ENCODE measurements at regions not wholly inside any gene's neighbourhood (a gene's known extent, or its start where the extent isn't known, plus 50 kb on each side); places are given as distances from the start of the nearest gene placed in this dataset.

DNA sequence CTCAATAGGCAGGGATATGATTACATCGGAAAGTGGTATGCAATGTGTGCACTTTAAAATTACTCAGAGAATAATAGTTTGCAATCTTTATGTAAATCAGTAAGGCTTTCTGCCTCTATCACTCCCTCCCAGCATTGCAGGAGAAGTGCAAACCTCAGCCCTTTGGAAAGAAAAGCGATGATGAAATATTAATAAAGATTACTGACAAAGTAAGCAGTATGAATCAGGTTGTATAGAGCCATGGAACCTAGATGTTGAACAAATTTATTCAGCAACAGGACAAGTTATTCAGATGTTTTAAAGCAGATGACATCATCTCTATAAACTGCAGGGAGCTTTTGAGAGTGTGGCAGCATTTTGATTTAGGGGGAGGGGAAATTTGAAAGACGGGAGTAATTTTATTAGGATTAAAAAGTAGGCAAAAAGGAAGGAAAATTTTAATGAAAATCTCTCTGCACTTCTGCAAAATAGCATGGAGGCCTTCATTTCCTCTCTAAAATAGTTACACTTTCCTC, 631.7 kb upstream of the GRIA3 start:
- Mint-ChIP-seq H3K4me1 (no peaks in the 10 kb centered on the region), H3K36me3 (ENCODE audit: low read depth) (no peaks in the 10 kb centered on the region), H3K4me3 (no peak overlapping the region), H3K9me3 (peaks cover 6% of the 10 kb centered on the region), H3K27ac (ENCODE audit: unreplicated experiment) (no peak overlapping the region), H3K27me3 (ENCODE audit: low read depth) (no peaks in the 10 kb centered on the region)
- no peak for DNase-seq (ENCODE audit: low read depth, low spot score)
- TF ChIP-seq, protein P1, sequence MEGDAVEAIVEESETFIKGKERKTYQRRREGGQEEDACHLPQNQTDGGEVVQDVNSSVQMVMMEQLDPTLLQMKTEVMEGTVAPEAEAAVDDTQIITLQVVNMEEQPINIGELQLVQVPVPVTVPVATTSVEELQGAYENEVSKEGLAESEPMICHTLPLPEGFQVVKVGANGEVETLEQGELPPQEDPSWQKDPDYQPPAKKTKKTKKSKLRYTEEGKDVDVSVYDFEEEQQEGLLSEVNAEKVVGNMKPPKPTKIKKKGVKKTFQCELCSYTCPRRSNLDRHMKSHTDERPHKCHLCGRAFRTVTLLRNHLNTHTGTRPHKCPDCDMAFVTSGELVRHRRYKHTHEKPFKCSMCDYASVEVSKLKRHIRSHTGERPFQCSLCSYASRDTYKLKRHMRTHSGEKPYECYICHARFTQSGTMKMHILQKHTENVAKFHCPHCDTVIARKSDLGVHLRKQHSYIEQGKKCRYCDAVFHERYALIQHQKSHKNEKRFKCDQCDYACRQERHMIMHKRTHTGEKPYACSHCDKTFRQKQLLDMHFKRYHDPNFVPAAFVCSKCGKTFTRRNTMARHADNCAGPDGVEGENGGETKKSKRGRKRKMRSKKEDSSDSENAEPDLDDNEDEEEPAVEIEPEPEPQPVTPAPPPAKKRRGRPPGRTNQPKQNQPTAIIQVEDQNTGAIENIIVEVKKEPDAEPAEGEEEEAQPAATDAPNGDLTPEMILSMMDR (conservative IDR thresholded peaks at IDR 0.05), result no peak

DNA sequence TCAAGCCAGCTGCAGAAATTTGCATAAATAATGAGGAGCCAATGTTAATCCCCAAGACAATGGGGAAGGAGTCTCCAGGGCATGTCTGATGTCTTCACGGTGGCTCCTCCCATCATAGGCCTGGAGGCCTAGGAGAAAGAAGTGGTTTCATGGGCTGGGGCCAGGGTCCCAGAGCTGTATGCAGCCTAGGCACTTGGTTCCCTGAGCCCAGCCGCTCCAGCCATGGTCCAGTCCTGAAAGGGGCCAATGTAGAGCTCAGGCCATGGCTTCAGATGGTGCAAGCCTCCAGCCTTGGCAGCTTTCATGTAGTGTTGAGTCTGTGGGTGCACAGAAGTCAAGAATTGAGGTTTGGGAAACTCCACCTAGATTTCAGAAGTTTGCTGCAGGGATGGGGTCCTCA, 628.2 kb upstream of the GRIA3 start:
- TF ChIP-seq, protein P1 (conservative IDR thresholded peaks at IDR 0.05), result no peak
- Mint-ChIP-seq H3K36me3 (ENCODE audit: low read depth) (no peaks in the 10 kb centered on the region), H3K27ac (ENCODE audit: unreplicated experiment) (no peak overlapping the region), H3K9me3 (peaks cover 14% of the 10 kb centered on the region), H3K4me3 (no peak overlapping the region), H3K4me1 (no peaks in the 10 kb centered on the region), H3K27me3 (ENCODE audit: low read depth) (no peaks in the 10 kb centered on the region)
- no peak for DNase-seq (ENCODE audit: low read depth, low spot score)

DNA sequence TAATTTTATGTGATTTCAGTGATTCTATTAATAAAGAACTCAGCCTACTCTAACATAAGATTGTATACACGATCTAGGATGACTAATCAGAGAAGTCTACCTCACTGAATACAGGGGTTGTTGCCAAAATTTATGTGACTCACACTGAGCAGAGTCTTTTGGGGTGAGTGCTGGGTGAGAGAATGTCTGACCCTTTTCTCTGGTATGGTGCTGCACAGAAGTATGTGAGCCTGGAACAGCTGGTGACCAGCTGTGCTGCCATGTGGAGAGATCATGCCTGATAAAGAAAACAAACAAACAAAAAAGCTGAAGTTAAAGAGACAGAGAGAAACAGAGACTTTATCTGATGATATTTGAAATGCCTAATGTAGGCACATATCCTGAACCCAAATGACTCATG, 618.1 kb upstream of the GRIA3 start:
- Mint-ChIP-seq H3K4me3 (no peak overlapping the region), H3K9me3 (peaks cover 25% of the 10 kb centered on the region), H3K36me3 (ENCODE audit: low read depth) (no peaks in the 10 kb centered on the region), H3K4me1 (no peaks in the 10 kb centered on the region), H3K27me3 (ENCODE audit: low read depth) (no peaks in the 10 kb centered on the region), H3K27ac (ENCODE audit: unreplicated experiment) (no peak overlapping the region)
- TF ChIP-seq, protein P1 (conservative IDR thresholded peaks at IDR 0.05), result no peak
- no peak for DNase-seq (ENCODE audit: low read depth, low spot score)

DNA sequence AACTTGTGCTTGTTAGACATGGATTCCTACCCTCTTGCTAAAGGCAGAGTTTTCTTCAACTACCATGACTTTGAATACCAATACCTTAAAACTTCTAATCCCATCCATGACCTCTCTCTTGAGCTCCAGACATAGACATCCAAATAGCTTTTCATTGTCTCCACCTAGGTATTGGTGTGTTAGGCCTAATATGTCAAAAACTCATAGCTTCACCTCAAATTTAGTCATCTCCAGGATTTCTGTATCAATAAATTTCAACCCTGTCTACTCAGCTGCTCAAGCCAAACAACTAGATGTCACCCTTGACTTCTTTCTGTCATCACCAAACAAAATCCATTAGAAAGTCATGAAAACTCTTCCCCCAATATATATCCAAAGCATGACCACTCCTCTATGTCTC, 617.7 kb upstream of the GRIA3 start:
- Mint-ChIP-seq H3K27me3 (ENCODE audit: low read depth) (no peaks in the 10 kb centered on the region), H3K4me3 (no peak overlapping the region), H3K9me3 (peaks cover 24% of the 10 kb centered on the region), H3K4me1 (no peaks in the 10 kb centered on the region), H3K36me3 (ENCODE audit: low read depth) (no peaks in the 10 kb centered on the region), H3K27ac (ENCODE audit: unreplicated experiment) (no peak overlapping the region)
- TF ChIP-seq, protein P1 (conservative IDR thresholded peaks at IDR 0.05), result no peak
- DNase-seq (ENCODE audit: low read depth, low spot score), result no peak

DNA sequence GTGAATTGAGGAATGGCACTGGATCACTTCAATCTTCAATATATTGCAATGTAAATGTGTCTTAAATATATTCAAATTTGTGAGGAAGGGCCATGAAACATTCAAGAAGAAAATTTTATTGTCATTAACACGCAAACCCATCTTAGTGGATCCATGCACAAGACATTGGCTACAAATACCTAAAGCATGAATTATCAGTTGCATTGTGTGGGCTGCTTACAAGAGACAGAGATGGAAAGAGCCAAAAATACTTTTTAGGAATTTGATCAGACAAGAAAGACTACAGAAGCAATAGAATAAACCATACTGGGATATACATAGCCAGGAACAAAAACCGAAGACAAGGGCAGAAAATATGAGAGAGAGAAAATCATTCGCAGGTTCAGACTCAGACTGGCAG, 616.2 kb upstream of the GRIA3 start:
- H3K4me1 Mint-ChIP-seq, result no peaks in the 10 kb centered on the region
- H3K36me3 Mint-ChIP-seq (ENCODE audit: low read depth), result no peaks in the 10 kb centered on the region
- H3K27ac Mint-ChIP-seq (ENCODE audit: unreplicated experiment), result no peak overlapping the region
- DNase-seq (ENCODE audit: low read depth, low spot score), result no peak
- no peaks in the 10 kb centered on the region for H3K27me3 Mint-ChIP-seq (ENCODE audit: low read depth)
- H3K4me3 Mint-ChIP-seq, result no peak overlapping the region
- peaks cover 24% of the 10 kb centered on the region for H3K9me3 Mint-ChIP-seq
- TF ChIP-seq, protein P1 (conservative IDR thresholded peaks at IDR 0.05), result no peak

DNA sequence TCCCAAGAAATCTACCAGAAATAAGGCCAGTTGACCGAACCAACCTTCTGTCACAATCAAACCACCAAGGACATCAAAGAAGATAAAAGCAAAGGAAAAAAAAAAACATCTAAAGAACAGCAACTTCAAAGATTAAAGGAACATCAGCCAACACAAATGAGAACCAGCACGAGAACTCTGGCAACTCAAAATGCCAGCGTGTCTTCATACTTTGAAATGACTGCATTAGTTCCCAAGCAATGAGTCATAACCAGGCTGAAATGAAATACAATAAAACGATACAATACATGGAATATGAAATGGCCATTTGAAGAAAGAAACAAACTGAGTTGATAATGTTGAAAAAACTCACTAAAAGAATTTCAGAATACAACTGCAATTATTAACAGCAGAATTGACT, 611.6 kb upstream of the GRIA3 start:
- H3K27ac Mint-ChIP-seq (ENCODE audit: unreplicated experiment), result no peak overlapping the region
- DNase-seq (ENCODE audit: low read depth, low spot score), result no peak
- H3K4me1 Mint-ChIP-seq, result no peaks in the 10 kb centered on the region

More for the DNA sequence above, 611.6 kb upstream of the GRIA3 start:
- TF ChIP-seq, protein P1 (conservative IDR thresholded peaks at IDR 0.05), result no peak
- no peak overlapping the region for H3K4me3 Mint-ChIP-seq
- H3K36me3 Mint-ChIP-seq (ENCODE audit: low read depth), result peaks cover 3% of the 10 kb centered on the region
- H3K27me3 Mint-ChIP-seq (ENCODE audit: low read depth), result no peaks in the 10 kb centered on the region
- H3K9me3 Mint-ChIP-seq, result peaks cover 8% of the 10 kb centered on the region

Measured in neural crest cell (in vitro differentiated cells).